ENCODE measurements at regions not wholly inside any gene's neighbourhood (a gene's known extent, or its start where the extent isn't known, plus 50 kb on each side); places are given as distances from the start of the nearest gene placed in this dataset.

GRCh38 chr4:60173718-60174117 lies 1026.4 kb upstream of the ADGRL3 start:
- H3K9me3 ChIP-seq = no peaks in the 10 kb centered on the region
- WGBS, 2 donors = 83 to 86% methylated on average over 5 of the region's 5 CpGs
- no peaks in the 10 kb centered on the region for H3K36me3 ChIP-seq
- no peak for DNase-seq
- no peak overlapping the region for H3K4me3 ChIP-seq
- H3K27ac ChIP-seq = no peak overlapping the region
- no peaks in the 10 kb centered on the region for H3K27me3 ChIP-seq
- no peak for TF ChIP-seq POLR2A (IDR thresholded peaks at IDR 0.05)
- no peak for TF ChIP-seq EP300 (IDR thresholded peaks at IDR 0.05)
- no peak for TF ChIP-seq CTCF (IDR thresholded peaks at IDR 0.05)
- no peak for TF ChIP-seq POLR2AphosphoS5 (IDR thresholded peaks at IDR 0.05)
- H3K4me1 ChIP-seq = no peaks in the 10 kb centered on the region
- intact Hi-C loops (cut with DNase I) = no loop called here

GRCh38 chr4:60175241-60175640 lies 1024.9 kb upstream of the ADGRL3 start:
- H3K9me3 ChIP-seq = no peaks in the 10 kb centered on the region
- intact Hi-C loops (cut with DNase I) = no loop called here
- 71 to 77% methylated on average over 1 of the region's 1 CpG for WGBS, 2 donors
- H3K4me3 ChIP-seq = no peak overlapping the region
- no peak overlapping the region for H3K27ac ChIP-seq
- no peaks in the 10 kb centered on the region for H3K4me1 ChIP-seq
- no peaks in the 10 kb centered on the region for H3K27me3 ChIP-seq
- no peak for DNase-seq
- no peak for TF ChIP-seq POLR2AphosphoS5 (IDR thresholded peaks at IDR 0.05)
- no peak for TF ChIP-seq CTCF (IDR thresholded peaks at IDR 0.05)
- no peak for TF ChIP-seq EP300 (IDR thresholded peaks at IDR 0.05)
- no peaks in the 10 kb centered on the region for H3K36me3 ChIP-seq

GRCh38 chr4:60187428-60187827 lies 1012.7 kb upstream of the ADGRL3 start:
- Histone ChIP-seq H3K4me1 (no peaks in the 10 kb centered on the region), H3K27me3 (no peaks in the 10 kb centered on the region), H3K36me3 (no peaks in the 10 kb centered on the region), H3K27ac (no peak overlapping the region), H3K9me3 (no peaks in the 10 kb centered on the region), H3K4me3 (no peak overlapping the region)
- TF ChIP-seq CTCF (IDR thresholded peaks at IDR 0.05) (no peak), POLR2A (IDR thresholded peaks at IDR 0.05) (no peak)
- no peak for DNase-seq
- WGBS, 2 donors = 96% methylated on average over 3 of the region's 3 CpGs
- intact Hi-C loops (cut with DNase I) = no loop called here

GRCh38 chr4:60189286-60189685 lies 1010.8 kb upstream of the ADGRL3 start:
- Histone ChIP-seq H3K4me1 (no peaks in the 10 kb centered on the region), H3K27me3 (no peaks in the 10 kb centered on the region), H3K36me3 (no peaks in the 10 kb centered on the region), H3K9me3 (no peaks in the 10 kb centered on the region), H3K27ac (no peak overlapping the region), H3K4me3 (no peak overlapping the region)
- no peak for TF ChIP-seq CTCF (IDR thresholded peaks at IDR 0.05)
- TF ChIP-seq POLR2A (IDR thresholded peaks at IDR 0.05) = no peak
- TF ChIP-seq EP300 (IDR thresholded peaks at IDR 0.05) = no peak
- no peak for TF ChIP-seq POLR2AphosphoS5 (IDR thresholded peaks at IDR 0.05)
- intact Hi-C loops (cut with DNase I) = no loop called here
- WGBS, 2 donors = 84 to 90% methylated on average over 5 of the region's 5 CpGs
- DNase-seq = no peak

DNA sequence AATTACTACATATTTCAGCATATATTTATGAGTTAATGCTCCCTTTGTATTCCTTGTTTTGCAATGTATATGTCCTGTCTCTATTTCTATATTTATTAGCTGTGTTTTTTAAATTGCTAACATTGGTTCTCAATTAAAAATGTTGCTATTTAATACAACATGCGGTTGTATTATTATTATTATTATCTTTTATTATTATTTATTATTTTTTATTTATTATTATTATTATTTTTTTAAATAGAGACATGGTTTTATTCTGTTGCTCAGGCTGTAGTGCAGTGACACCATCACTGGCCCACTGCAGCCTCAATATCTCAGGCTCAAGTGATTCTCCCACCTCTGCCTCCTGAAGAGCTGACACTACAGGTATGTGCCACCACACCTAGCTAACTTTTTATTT lies 1005.9 kb upstream of the ADGRL3 start:
- no peak for DNase-seq
- no peak for TF ChIP-seq POLR2A (IDR thresholded peaks at IDR 0.05)
- no peak for TF ChIP-seq EP300 (IDR thresholded peaks at IDR 0.05)
- intact Hi-C loops (cut with DNase I) = no loop called here

More for the DNA sequence above, 1005.9 kb upstream of the ADGRL3 start:
- Histone ChIP-seq H3K4me1 (no peaks in the 10 kb centered on the region), H3K9me3 (no peaks in the 10 kb centered on the region), H3K27me3 (no peaks in the 10 kb centered on the region), H3K4me3 (no peak overlapping the region), H3K36me3 (no peaks in the 10 kb centered on the region), H3K27ac (no peak overlapping the region)
- 81 to 86% methylated on average over 1 of the region's 1 CpG for WGBS, 2 donors

Measured in sigmoid colon (tissue), 6 donors.